ENCODE measurements at regions not wholly inside any gene's neighbourhood (a gene's known extent, or its start where the extent isn't known, plus 50 kb on each side); places are given as distances from the start of the nearest gene placed in this dataset.

GRCh38 chr4:165768281-165768680 lies 104.8 kb upstream of the TLL1 start:
- TF ChIP-seq CTCF (IDR thresholded peaks at IDR 0.05) (no peak), ZFX (IDR thresholded peaks at IDR 0.05; ENCODE audit: borderline replicate concordance) (no peak)
